Caco-2 (cell line): ENCODE measurements at regions not wholly inside any gene's neighbourhood (a gene's known extent, or its start where the extent isn't known, plus 50 kb on each side); places are given as distances from the start of the nearest gene placed in this dataset.

Experiments used
- BruUV-seq: library from RNA; stranded (reverse); fragments of 400-500 nt; replicated peaks from 2 replicates; lab custom pipeline; 2021; lab: Mats Ljungman, UMichigan
- CTCF ChIA-PET: fragments of 300-600 bp; sonication (Branson Sonifier 250); formaldehyde crosslinking; loops from one replicate; lab custom pipeline; 2022; ENCODE audit warnings: antibody characterized with exemption; lab: Charles Lee
- POLR2A ChIA-PET: fragments of 300-600 bp; sonication (Branson Sonifier 250); formaldehyde crosslinking; loops from one replicate; lab custom pipeline; 2022; ENCODE audit warnings: antibody characterized with exemption; lab: Charles Lee
- DNase-seq, 2 experiments: peaks; one replicate each; pipeline versions ENCODE4 v3.0.0 to v3.0.0-alpha.2; 2020 to 2022
- H3K27me3 ChIP-seq: replicated peaks from 2 replicates; pipeline ENCODE4 v1.6.0; 2011; ENCODE audit warnings: low read length; ENCODE audit not compliant: control insufficient read depth, insufficient read depth
- H3K36me3 ChIP-seq: 2 replicates; pipeline ENCODE4 v1.5.1; 2011; ENCODE audit warnings: low read length; ENCODE audit not compliant: control insufficient read depth, insufficient read depth
- H3K4me1 ChIP-seq: fragments of 250-450 bp; sonication (Bioruptor Pico); 2 replicates; pipeline ENCODE4 v1.5.1; 2020; ENCODE audit warnings: mild to moderate bottlenecking
- H3K4me3 ChIP-seq: 2 replicates; pipeline ENCODE4 v1.5.1; 2011; ENCODE audit warnings: low read depth, mild to moderate bottlenecking, control low read depth, low read length
- H3K9me3 ChIP-seq: fragments of 250-450 bp; sonication (Bioruptor Pico); 2 replicates; pipeline ENCODE4 v1.5.1; 2020; ENCODE audit warnings: mild to moderate bottlenecking, moderate library complexity
- H3K27ac Mint-ChIP-seq: one replicate; pipeline ENCODE4 v1.8.0; 2022; ENCODE audit warnings: mixed read lengths; ENCODE audit not compliant: unreplicated experiment
- H3K27me3 Mint-ChIP-seq: one replicate; pipeline ENCODE4 v1.8.0; 2022; ENCODE audit warnings: mixed read lengths; ENCODE audit not compliant: insufficient read depth, unreplicated experiment
- H3K36me3 Mint-ChIP-seq: one replicate; pipeline ENCODE4 v1.8.0; 2022; ENCODE audit warnings: mild to moderate bottlenecking, mixed read lengths; ENCODE audit not compliant: insufficient read depth, unreplicated experiment
- H3K4me1 Mint-ChIP-seq: one replicate; pipeline ENCODE4 v1.8.0; 2022; ENCODE audit warnings: low read depth, mixed read lengths; ENCODE audit not compliant: unreplicated experiment
- H3K4me3 Mint-ChIP-seq: one replicate; pipeline ENCODE4 v1.8.0; 2022; ENCODE audit warnings: mild to moderate bottlenecking, moderate library complexity, mixed read lengths; ENCODE audit not compliant: unreplicated experiment
- H3K9me3 Mint-ChIP-seq: one replicate; pipeline ENCODE4 v1.8.0; 2022; ENCODE audit warnings: mixed read lengths; ENCODE audit not compliant: unreplicated experiment
- CTCF ChIP-seq, 2 experiments: fragments of 200-600 bp in 1 of 2; IDR thresholded peaks; 1 replicate in 1 of 2; 2 replicates in 1 of 2; pipeline versions ENCODE4 v1.5.1 to v1.8.0; 2011 to 2022; ENCODE audit warnings: antibody characterized with exemption in 1 of 2, control low read depth in 1 of 2, inconsistent platforms in 1 of 2, low read depth in 1 of 2, low read length in 1 of 2, mild to moderate bottlenecking in 1 of 2, moderate library complexity in 1 of 2; ENCODE audit not compliant: insufficient read depth in 1 of 2, severe bottlenecking in 1 of 2, unreplicated experiment in 1 of 2
- intact Hi-C: fragments of 100-400 bp; cut with micrococcal nuclease; formaldehyde crosslinking; loops from one replicate; pipeline ENCODE4 v1.10.0; 2022; ENCODE audit not compliant: unreplicated experiment

DNA sequence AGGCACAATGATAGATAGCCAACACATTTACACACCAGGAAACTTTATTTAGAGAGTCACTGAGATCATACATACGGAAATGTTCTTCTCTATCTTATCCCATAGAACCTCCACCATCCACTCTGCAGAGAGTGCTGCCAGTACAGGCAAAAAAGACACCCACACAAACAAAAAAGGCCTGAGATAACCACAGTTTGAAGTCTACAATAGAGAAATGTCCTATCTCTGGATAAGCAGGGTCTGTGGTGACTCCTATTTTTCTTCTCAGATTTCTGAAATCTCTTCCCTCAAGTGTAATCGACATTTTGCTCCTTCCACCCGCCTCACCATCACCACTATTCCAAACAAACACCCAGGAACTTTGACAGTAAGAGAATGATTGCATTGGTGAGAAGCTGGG, 413.9 kb upstream of the NR2F2 start:
- no peak overlapping the region for H3K27ac Mint-ChIP-seq
- no peak overlapping the region for H3K4me3 Mint-ChIP-seq
- no peak overlapping the region for H3K4me3 ChIP-seq
- BruUV-seq = no TSS peak
- no peak for DNase-seq
- no peaks in the 10 kb centered on the region for H3K27me3 Mint-ChIP-seq
- intact Hi-C loops = no loop called here
- POLR2A ChIA-PET = no interaction called here
- no peak for TF ChIP-seq CTCF (IDR thresholded peaks at IDR 0.05; ENCODE audit: insufficient read depth in 1 of 2, low read depth in 1 of 2, low read length in 1 of 2, severe bottlenecking in 1 of 2, unreplicated experiment in 1 of 2)
- H3K36me3 ChIP-seq = no peaks in the 10 kb centered on the region
- CTCF ChIA-PET = no interaction called here
- H3K4me1 ChIP-seq = peaks cover 10% of the 10 kb centered on the region
- no peaks in the 10 kb centered on the region for H3K36me3 Mint-ChIP-seq
- peaks cover 7% of the 10 kb centered on the region for H3K4me1 Mint-ChIP-seq
- H3K9me3 ChIP-seq = no peaks in the 10 kb centered on the region
- no peaks in the 10 kb centered on the region for H3K27me3 ChIP-seq
- no peaks in the 10 kb centered on the region for H3K9me3 Mint-ChIP-seq

GRCh38 chr15:95918525-95918924, 412.0 kb upstream of the NR2F2 start:
- DNase-seq = no peak
- no peaks in the 10 kb centered on the region for H3K4me1 ChIP-seq
- TF ChIP-seq CTCF (IDR thresholded peaks at IDR 0.05; ENCODE audit: insufficient read depth in 1 of 2, low read depth in 1 of 2, low read length in 1 of 2, severe bottlenecking in 1 of 2, unreplicated experiment in 1 of 2) = no peak
- BruUV-seq = no TSS peak
- H3K27me3 Mint-ChIP-seq = no peaks in the 10 kb centered on the region
- no peaks in the 10 kb centered on the region for H3K36me3 Mint-ChIP-seq
- H3K4me3 ChIP-seq = no peak overlapping the region
- no peaks in the 10 kb centered on the region for H3K9me3 ChIP-seq
- no peaks in the 10 kb centered on the region for H3K9me3 Mint-ChIP-seq
- intact Hi-C loops = no loop called here
- no peaks in the 10 kb centered on the region for H3K36me3 ChIP-seq
- no peak overlapping the region for H3K27ac Mint-ChIP-seq
- no peaks in the 10 kb centered on the region for H3K4me1 Mint-ChIP-seq
- H3K27me3 ChIP-seq = no peaks in the 10 kb centered on the region
- ChIA-PET POLR2A (no interaction called here), CTCF (no interaction called here)
- no peak overlapping the region for H3K4me3 Mint-ChIP-seq

GRCh38 chr15:95919460-95919859, 411.0 kb upstream of the NR2F2 start:
- no TSS peak for BruUV-seq
- DNase-seq = no peak
- intact Hi-C loops = no loop called here
- no peaks in the 10 kb centered on the region for H3K4me1 ChIP-seq
- no peak overlapping the region for H3K4me3 ChIP-seq
- Mint-ChIP-seq H3K27me3 (no peaks in the 10 kb centered on the region), H3K36me3 (no peaks in the 10 kb centered on the region), H3K9me3 (no peaks in the 10 kb centered on the region), H3K4me3 (no peak overlapping the region), H3K4me1 (peaks cover 7% of the 10 kb centered on the region), H3K27ac (no peak overlapping the region)
- ChIA-PET CTCF (no interaction called here), POLR2A (no interaction called here)
- no peak for TF ChIP-seq CTCF (IDR thresholded peaks at IDR 0.05; ENCODE audit: insufficient read depth in 1 of 2, low read depth in 1 of 2, low read length in 1 of 2, severe bottlenecking in 1 of 2, unreplicated experiment in 1 of 2)
- H3K9me3 ChIP-seq = no peaks in the 10 kb centered on the region
- no peaks in the 10 kb centered on the region for H3K27me3 ChIP-seq
- no peaks in the 10 kb centered on the region for H3K36me3 ChIP-seq
